B cell (primary cell): ENCODE measurements at regions not wholly inside any gene's neighbourhood (a gene's known extent, or its start where the extent isn't known, plus 50 kb on each side); places are given as distances from the start of the nearest gene placed in this dataset.

Experiments
- CTCF ChIP-seq: fragments of 200-600 bp; IDR thresholded peaks from one replicate; pipeline ENCODE4 v1.8.0; 2022; ENCODE audit warnings: antibody characterized with exemption, mild to moderate bottlenecking
- EZH2 ChIP-seq: IDR thresholded peaks from 2 replicates; pipeline ENCODE4 v1.6.1; 2012; ENCODE audit warnings: borderline replicate concordance, low read depth, mild to moderate bottlenecking, moderate library complexity, low read length; ENCODE audit not compliant: insufficient read depth, poor library complexity, severe bottlenecking

GRCh38 chr11:41534861-41535260 is 75.4 kb upstream of the LRRC4C start:
- TF ChIP-seq EZH2 (no peak), CTCF (no peak)
